Keratinocyte (primary cell): ENCODE measurements at regions not wholly inside any gene's neighbourhood (a gene's known extent, or its start where the extent isn't known, plus 50 kb on each side); places are given as distances from the start of the nearest gene placed in this dataset.

ENCODE experiments used
- DNase-seq: peaks from one replicate; pipeline ENCODE4 v3.0.0-alpha.2; 2011; ENCODE audit warnings: low read depth, missing footprints, low spot score
- FAIRE-seq: peaks from 2 replicates; lab custom pipeline; 2011; peaks lifted over from hg19 to GRCh38; lab: Jason Lieb, UNC
- H2AFZ ChIP-seq: 2 replicates; pipeline ENCODE4 v1.6.0; 2012; ENCODE audit warnings: low read length, control low read depth, inconsistent platforms; ENCODE audit not compliant: control insufficient read depth
- H3K27ac ChIP-seq: 2 replicates; pipeline ENCODE4 v1.5.1; 2011; ENCODE audit warnings: low read length; ENCODE audit not compliant: control insufficient read depth, insufficient read depth
- H3K27me3 ChIP-seq: 3 replicates; pipeline ENCODE4 v1.6.0; 2011; ENCODE audit warnings: low read length; ENCODE audit not compliant: control insufficient read depth, insufficient read depth; ENCODE audit errors: extremely low read depth
- H3K36me3 ChIP-seq, 2 experiments: 2 replicates in 1 of 2; 3 replicates in 1 of 2; pipeline ENCODE4 v1.5.1; 2011; ENCODE audit warnings: low read length in 2 of 2, mild to moderate bottlenecking in 1 of 2; ENCODE audit not compliant: control insufficient read depth in 2 of 2, insufficient read depth in 2 of 2; ENCODE audit errors: extremely low read depth in 1 of 2
- H3K4me1 ChIP-seq: 3 replicates; pipeline ENCODE4 v1.5.1; 2011; ENCODE audit warnings: low read length; ENCODE audit not compliant: control insufficient read depth, insufficient read depth; ENCODE audit errors: extremely low read depth
- H3K4me2 ChIP-seq: 3 replicates; pipeline ENCODE4 v1.6.0; 2011; ENCODE audit warnings: low read depth, low read length; ENCODE audit not compliant: control insufficient read depth, insufficient read depth; ENCODE audit errors: extremely low read depth
- H3K4me3 ChIP-seq, 3 experiments: fragments of 200-600 bp in 1 of 3; sonication (generic) in 1 of 3; 2 replicates in 2 of 3; 3 replicates in 1 of 3; pipeline ENCODE4 v1.5.1; 2011 to 2016; ENCODE audit warnings: low read length in 3 of 3, mild to moderate bottlenecking in 3 of 3, control low read depth in 2 of 3, inconsistent platforms in 1 of 3, low read depth in 1 of 3, mixed read lengths in 1 of 3, mixed run types in 1 of 3, moderate library complexity in 1 of 3; ENCODE audit not compliant: control insufficient read depth in 2 of 3, insufficient read depth in 2 of 3; ENCODE audit errors: extremely low read depth in 1 of 3
- H3K79me2 ChIP-seq: 2 replicates; pipeline ENCODE4 v1.6.0; 2012; ENCODE audit warnings: low read length; ENCODE audit not compliant: control insufficient read depth, insufficient read depth
- H3K9ac ChIP-seq: 3 replicates; pipeline ENCODE4 v1.6.0; 2011; ENCODE audit warnings: low read length; ENCODE audit not compliant: control insufficient read depth, insufficient read depth; ENCODE audit errors: extremely low read depth
- H3K9me1 ChIP-seq: 3 replicates; pipeline ENCODE4 v1.6.0; 2011; ENCODE audit warnings: low read length; ENCODE audit not compliant: control insufficient read depth, insufficient read depth; ENCODE audit errors: extremely low read depth
- H3K9me3 ChIP-seq: 2 replicates; pipeline ENCODE4 v1.5.1; 2012; ENCODE audit warnings: low read depth, low read length; ENCODE audit not compliant: control insufficient read depth
- H4K20me1 ChIP-seq: 3 replicates; pipeline ENCODE4 v1.6.0; 2011; ENCODE audit warnings: low read length; ENCODE audit not compliant: control insufficient read depth, insufficient read depth; ENCODE audit errors: extremely low read depth
- CTCF ChIP-seq, 3 experiments: IDR thresholded peaks in 1 of 3; conservative IDR thresholded peaks in 1 of 3; optimal IDR thresholded peaks in 1 of 3; 2 replicates in 2 of 3; 3 replicates in 1 of 3; pipeline versions ENCODE3 to v1.5.1; 2011; ENCODE audit warnings: low read length in 3 of 3, mild to moderate bottlenecking in 3 of 3, moderate library complexity in 2 of 3, control low read depth in 1 of 3, inconsistent platforms in 1 of 3; ENCODE audit not compliant: insufficient read depth in 2 of 3; ENCODE audit errors: extremely low read depth in 1 of 3
- EZH2 ChIP-seq: IDR thresholded peaks from one replicate; pipeline ENCODE4 v1.6.1; 2012; ENCODE audit warnings: inconsistent platforms, mild to moderate bottlenecking, low read length, moderate library complexity
- dilution Hi-C: fragments of 300-500 bp; cut with MboI; formaldehyde crosslinking; loops from one replicate; pipeline ENCODE4 v1.7.0; 2020; ENCODE audit warnings: low sequenced_read_pairs; ENCODE audit not compliant: extremely low pct_ligation_motif_present

- Histone ChIP-seq H4K20me1 (no peaks in the 10 kb centered on the region), H3K27ac (no peak overlapping the region), H3K9me3 (peaks cover 10% of the 10 kb centered on the region), H3K36me3 (no peaks in the 10 kb centered on the region), H3K9ac (no peak overlapping the region), H3K79me2 (no peaks in the 10 kb centered on the region), H3K4me2 (no peak overlapping the region), H3K4me3 (no peak overlapping the region), H2AFZ (no peak overlapping the region), H3K27me3 (no peaks in the 10 kb centered on the region), H3K4me1 (no peaks in the 10 kb centered on the region), H3K9me1 (no peaks in the 10 kb centered on the region)
- dilution Hi-C loops = no loop called here
- TF ChIP-seq CTCF (optimal IDR thresholded peaks at IDR 0.05 in 1 of 3, IDR thresholded peaks at IDR 0.05 in 1 of 3, conservative IDR thresholded peaks at IDR 0.05 in 1 of 3; ENCODE audit: extremely low read depth in 1 of 3, insufficient read depth in 2 of 3, low read length in 3 of 3) = no peak
- DNase-seq (no peak), FAIRE-seq (no peak)
Measured at GRCh38 chr10:131421381-131421780, 109.9 kb upstream of the TCERG1L start.

GRCh38 chr10:131422731-131423130 lies 111.2 kb upstream of the TCERG1L start:
- Histone ChIP-seq H2AFZ (no peak overlapping the region), H3K9me1 (no peaks in the 10 kb centered on the region), H3K9me3 (peaks cover 12% of the 10 kb centered on the region), H3K4me2 (no peak overlapping the region), H4K20me1 (no peaks in the 10 kb centered on the region), H3K79me2 (no peaks in the 10 kb centered on the region), H3K27ac (no peak overlapping the region), H3K4me3 (no peak overlapping the region), H3K27me3 (no peaks in the 10 kb centered on the region), H3K4me1 (no peaks in the 10 kb centered on the region), H3K9ac (no peak overlapping the region), H3K36me3 (no peaks in the 10 kb centered on the region)
- dilution Hi-C loops = no loop called here
- no peak for TF ChIP-seq EZH2
- no peak for TF ChIP-seq CTCF (optimal IDR thresholded peaks at IDR 0.05 in 1 of 3, IDR thresholded peaks at IDR 0.05 in 1 of 3, conservative IDR thresholded peaks at IDR 0.05 in 1 of 3; ENCODE audit: extremely low read depth in 1 of 3, insufficient read depth in 2 of 3, low read length in 3 of 3)
- no peak for DNase-seq
- FAIRE-seq = no peak
